Embryonic facial prominence (tissue), 1 donor: ENCODE measurements at regions not wholly inside any gene's neighbourhood (a gene's known extent, or its start where the extent isn't known, plus 50 kb on each side); places are given as distances from the start of the nearest gene placed in this dataset.

Source experiments
- DNase-seq: peaks from one replicate; pipeline ENCODE4 v3.0.0-alpha.2; 2016; ENCODE audit errors: extremely low spot score

GRCh38 chr21:24737296-24737850, 869.9 kb downstream of the MRPL39 start:
- no peak for DNase-seq

GRCh38 chr21:24730661-24731060, 876.6 kb downstream of the MRPL39 start:
- no peak for DNase-seq

GRCh38 chr21:24729568-24729967, 877.7 kb downstream of the MRPL39 start:
- no peak for DNase-seq

- no peak for DNase-seq
These were observed 879.4 kb downstream of the MRPL39 start for GRCh38 chr21:24727803-24728440.

DNA sequence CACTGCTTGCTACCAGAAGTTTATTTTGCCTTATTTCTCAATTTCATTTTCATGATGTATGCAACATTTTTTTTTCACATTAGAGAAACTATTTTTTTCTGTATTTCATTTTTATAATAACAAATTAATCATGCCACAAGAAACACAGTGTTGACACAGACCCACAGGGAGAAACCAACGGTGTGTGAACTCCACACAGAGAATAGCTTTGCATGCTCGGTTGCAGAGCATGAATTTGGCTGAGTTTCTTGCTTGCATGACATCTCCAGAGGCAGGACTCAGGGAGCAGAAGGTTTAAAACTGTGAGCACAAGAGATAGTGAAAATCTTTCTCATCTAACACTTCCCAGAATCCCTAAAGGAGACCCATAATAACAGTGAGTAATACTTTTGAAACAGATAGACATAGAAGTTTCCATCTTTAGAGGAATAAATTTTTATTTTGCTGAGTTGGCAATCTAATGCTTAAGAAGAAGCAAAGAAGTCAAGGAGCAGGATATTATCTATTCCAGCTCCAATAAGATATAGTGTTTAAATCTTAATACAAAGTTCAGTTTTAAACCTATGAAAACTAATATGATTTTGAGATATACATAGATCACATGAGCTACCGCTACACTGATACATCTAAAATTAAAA, 890.9 kb downstream of the MRPL39 start:
- no peak for DNase-seq

DNA sequence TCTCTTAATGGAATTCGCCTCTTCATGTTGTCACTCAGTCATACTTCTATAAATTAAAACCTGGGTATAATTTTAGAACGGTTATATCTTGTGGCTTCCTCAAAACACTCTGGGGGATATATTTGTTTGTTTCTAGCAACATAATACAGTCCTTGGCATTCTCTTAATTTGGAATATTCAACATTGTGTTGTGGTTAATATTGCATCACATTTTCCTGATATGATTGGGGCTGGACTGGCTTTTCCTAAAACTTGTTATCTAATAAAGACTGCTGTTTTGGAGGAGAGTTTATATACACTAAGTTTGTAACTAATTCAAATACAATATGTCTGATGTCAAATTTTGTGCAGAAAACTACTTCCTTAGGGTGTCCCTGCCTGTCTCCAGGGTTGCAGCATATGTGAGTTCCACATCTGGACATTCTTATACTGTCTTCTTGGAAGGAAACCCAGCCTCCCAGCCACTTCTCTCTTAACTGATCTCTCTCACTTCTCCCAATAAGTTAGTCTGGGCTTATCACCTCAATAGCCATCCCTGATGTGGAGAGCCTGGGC, 892.6 kb downstream of the MRPL39 start:
- no peak for DNase-seq

DNA sequence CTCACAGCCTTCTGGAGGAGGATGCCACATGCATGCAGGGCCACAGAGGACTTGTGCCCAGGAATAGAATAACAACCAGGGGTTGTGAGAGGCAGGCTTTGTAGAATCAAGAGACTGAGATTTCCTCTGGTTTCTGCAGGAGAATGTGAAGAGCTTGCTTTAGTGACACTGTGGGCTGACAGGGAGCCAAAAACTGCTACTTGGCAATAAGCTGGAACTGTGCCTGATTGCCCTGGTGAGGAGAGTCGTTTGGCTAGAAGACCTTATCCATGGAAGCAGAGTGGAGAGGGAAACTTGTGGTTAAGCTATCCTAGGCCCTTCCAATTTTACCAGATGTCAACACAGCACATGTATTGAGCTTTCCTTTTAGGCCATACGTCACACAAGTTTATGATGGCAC, 902.1 kb downstream of the MRPL39 start:
- no peak for DNase-seq

DNA sequence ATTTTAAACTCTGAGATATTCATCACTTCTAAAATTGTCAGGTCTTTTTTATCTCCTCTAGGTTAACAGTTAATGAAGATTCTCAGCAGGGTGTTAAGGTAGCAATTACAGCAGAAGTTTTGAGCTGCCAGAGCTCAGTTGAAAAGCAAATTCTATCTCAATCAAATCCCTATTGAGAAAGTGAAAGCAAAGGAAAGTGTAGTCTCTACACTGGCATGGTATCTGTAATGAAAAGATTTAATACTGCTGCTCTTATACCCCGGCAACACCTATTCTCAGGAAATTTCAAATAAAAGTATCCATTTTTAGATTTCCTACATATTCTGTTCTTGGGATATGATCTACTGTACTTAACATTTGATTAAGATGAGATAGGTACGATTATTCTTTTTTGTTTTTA, 913.5 kb downstream of the MRPL39 start:
- DNase-seq: no peak

GRCh38 chr21:24681456-24681855, 925.8 kb downstream of the MRPL39 start:
- no peak for DNase-seq

GRCh38 chr21:24671901-24672300, 935.4 kb downstream of the MRPL39 start:
- DNase-seq: no peak

DNA sequence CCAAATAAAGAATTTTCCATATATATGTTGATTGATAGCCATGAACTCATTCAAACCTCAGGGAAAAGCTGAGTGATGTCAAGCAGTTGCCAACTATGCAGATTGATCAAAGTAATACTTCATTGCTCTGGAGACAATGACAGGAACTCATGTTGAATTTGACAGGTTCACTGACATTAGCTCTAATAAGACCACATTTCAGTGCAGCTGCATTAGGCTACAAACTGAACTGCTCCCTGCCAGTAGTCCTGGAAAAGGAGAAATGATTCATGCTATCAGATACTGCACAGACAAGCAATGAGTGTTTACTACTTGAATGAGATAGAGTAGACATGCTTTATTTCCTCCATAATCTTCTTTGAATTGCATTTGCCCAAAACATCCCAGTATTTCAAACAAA, 948.4 kb downstream of the MRPL39 start:
- DNase-seq: no peak

- no peak for DNase-seq
These were observed 949.3 kb downstream of the MRPL39 start for GRCh38 chr21:24658026-24658425.

GRCh38 chr21:24649691-24650090, 957.6 kb downstream of the MRPL39 start:
- DNase-seq: no peak

DNA sequence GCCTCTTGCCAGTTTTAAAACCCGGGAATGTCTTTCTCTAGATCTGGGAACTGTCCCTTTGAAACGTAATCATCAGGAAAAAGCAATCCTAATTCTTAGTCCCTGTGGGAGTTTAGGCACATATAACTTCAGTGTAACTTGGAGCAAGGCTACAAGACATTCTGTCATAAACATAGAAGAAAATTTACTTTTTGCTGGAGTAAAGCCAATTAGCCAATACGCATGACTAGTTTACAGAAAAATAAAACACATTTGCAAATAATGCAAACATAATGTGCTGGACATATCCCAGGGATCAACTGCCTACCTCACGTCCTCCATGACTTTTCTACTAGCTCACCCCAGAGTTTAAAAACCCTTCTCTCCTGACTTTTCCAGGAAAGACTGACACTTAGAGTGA, 970.6 kb downstream of the MRPL39 start:
- DNase-seq: no peak

GRCh38 chr21:24634749-24635148, 972.5 kb downstream of the MRPL39 start:
- DNase-seq: no peak

- DNase-seq: no peak
These were observed 978.7 kb downstream of the MRPL39 start for GRCh38 chr21:24628536-24628935.

GRCh38 chr21:24628046-24628445, 979.2 kb downstream of the MRPL39 start:
- DNase-seq: no peak

DNA sequence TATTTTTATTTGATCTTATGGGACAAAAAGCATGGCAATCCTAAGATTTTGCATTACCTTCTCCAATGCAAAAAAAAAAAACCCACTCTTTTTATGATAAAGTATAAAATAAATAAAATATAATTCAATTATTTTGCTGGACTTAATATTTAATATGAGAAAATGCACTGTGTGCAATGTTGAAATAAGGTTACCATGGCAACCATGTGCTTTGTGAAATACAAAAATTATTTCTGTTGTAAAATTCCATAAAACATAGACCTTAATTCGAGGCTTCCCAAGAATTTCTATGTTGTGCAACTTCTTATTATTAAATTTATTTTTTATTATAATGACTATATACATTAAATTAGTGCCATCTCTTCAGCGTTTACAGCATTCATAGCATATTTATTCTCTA, 989.5 kb downstream of the MRPL39 start:
- no peak for DNase-seq

DNA sequence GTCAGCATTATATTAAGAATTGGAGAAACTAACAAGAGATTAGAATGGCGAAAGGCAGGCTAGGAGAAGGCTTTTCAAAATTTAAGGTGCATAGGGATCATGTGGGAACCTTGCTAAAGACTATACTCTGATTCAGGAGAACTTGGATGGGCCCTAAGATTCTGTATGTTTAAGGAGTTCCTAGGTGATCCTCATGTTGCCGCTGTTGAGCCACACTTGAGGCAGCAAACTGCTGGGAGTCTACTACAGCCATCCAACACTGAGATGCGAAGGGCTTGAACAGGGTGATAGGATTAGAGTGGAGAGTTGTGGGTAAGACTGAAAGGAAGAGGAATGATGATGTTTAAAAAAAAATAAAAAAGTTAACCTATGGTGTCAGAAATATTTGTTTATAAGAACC, 1013.2 kb downstream of the MRPL39 start:
- DNase-seq: no peak

DNA sequence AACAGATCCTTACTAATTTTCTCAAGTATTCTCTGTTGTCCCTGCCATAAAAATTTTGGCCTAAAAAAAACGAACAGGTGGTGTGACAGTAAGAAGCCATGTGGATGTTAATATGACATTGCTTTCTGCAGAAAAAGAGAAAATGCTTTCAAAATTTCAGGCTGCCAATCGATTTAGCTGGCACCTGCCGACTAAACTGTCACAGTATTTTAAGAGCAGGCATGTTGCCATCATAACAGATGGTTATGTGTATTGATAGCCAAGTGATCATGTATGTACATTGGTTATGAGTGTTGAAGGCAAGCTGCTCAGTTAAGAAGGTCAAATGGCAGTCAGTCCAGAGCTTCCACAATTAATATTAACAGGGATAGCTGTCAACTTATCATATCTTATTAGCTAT, 1017.0 kb downstream of the MRPL39 start:
- DNase-seq: no peak

DNA sequence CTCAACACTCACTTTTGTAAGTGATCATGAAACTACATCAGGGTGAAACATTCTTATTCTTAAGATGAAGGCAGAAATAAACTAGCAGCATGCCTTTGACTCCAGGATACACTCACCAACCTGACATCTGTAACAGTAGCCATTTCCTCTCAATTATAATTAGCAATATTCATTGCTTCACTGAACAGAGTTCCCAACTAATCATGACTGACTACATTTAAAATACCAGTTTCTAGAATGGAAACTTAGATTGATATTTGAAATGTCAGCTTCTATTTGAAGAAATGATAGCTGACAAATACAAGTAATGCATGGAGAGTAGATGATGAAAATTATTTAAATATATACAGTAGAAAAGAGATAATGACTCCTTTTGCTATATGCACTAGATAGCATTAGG, 1023.8 kb downstream of the MRPL39 start:
- DNase-seq: no peak

- no peak for DNase-seq
These were observed 1030.0 kb downstream of the MRPL39 start for GRCh38 chr21:24577301-24577700.

GRCh38 chr21:24561291-24561690, 1046.0 kb downstream of the MRPL39 start:
- DNase-seq: no peak
